GM23338 (cell line): ENCODE measurements at regions not wholly inside any gene's neighbourhood (a gene's known extent, or its start where the extent isn't known, plus 50 kb on each side); places are given as distances from the start of the nearest gene placed in this dataset.
A peak's percentile ranks its signal among the peaks of the same experiment; 100 is the strongest.

ENCODE experiments used
- ATAC-seq: fragments of 200-7000 bp; cut with Tn5 transposase; 3 replicates; pipeline ENCODE4 v1.9.1; 2020
- DNase-seq: peaks from one replicate; pipeline ENCODE4 v3.0.0-alpha.2; 2015; ENCODE audit warnings: low spot score
- H2AFZ ChIP-seq: fragments of 200-600 bp; sonication (generic); 2 replicates; pipeline ENCODE4 v1.8.0; 2016; ENCODE audit warnings: antibody characterized with exemption, mild to moderate bottlenecking, moderate library complexity
- H3F3A ChIP-seq: fragments of 200-600 bp; sonication (generic); replicated peaks from 2 replicates; pipeline ENCODE4 v1.8.0; 2017; ENCODE audit warnings: antibody characterized with exemption, mixed run types, low read depth
- H3K27ac ChIP-seq: fragments of 200-600 bp; sonication (generic); 2 replicates; pipeline ENCODE4 v1.6.1; 2016; ENCODE audit warnings: low read depth
- H3K27me3 ChIP-seq: fragments of 200-600 bp; sonication (generic); 2 replicates; pipeline ENCODE4 v1.8.0; 2016; ENCODE audit warnings: mild to moderate bottlenecking, mixed run types, moderate library complexity; ENCODE audit not compliant: insufficient read depth
- H3K36me3 ChIP-seq: fragments of 200-600 bp; sonication (generic); 2 replicates; pipeline ENCODE4 v1.8.0; 2016; ENCODE audit warnings: mild to moderate bottlenecking; ENCODE audit not compliant: insufficient read depth
- H3K4me1 ChIP-seq: fragments of 200-600 bp; sonication (generic); 2 replicates; pipeline ENCODE4 v1.8.0; 2016; ENCODE audit warnings: mild to moderate bottlenecking, moderate library complexity; ENCODE audit not compliant: insufficient read depth
- H3K4me2 ChIP-seq: fragments of 200-600 bp; sonication (generic); 2 replicates; pipeline ENCODE4 v1.7.1; 2017; ENCODE audit warnings: mixed run types
- H3K4me3 ChIP-seq: fragments of 200-600 bp; sonication (generic); 2 replicates; pipeline ENCODE4 v1.6.1; 2016; ENCODE audit warnings: mixed run types
- H3K79me2 ChIP-seq: fragments of 200-600 bp; sonication (generic); replicated peaks from 2 replicates; pipeline ENCODE4 v1.8.0; 2017; ENCODE audit warnings: mild to moderate bottlenecking; ENCODE audit not compliant: insufficient read depth
- H3K9me2 ChIP-seq: fragments of 200-600 bp; sonication (generic); 2 replicates; pipeline ENCODE4 v1.8.0; 2017; ENCODE audit not compliant: insufficient read depth
- H4K20me1 ChIP-seq: fragments of 200-600 bp; sonication (generic); replicated peaks from 2 replicates; pipeline ENCODE4 v1.8.0; 2017; ENCODE audit warnings: mild to moderate bottlenecking; ENCODE audit not compliant: insufficient read depth
- H3K27ac Mint-ChIP-seq: 2 replicates; pipeline ENCODE4 v1.8.0; 2020; ENCODE audit warnings: inconsistent platforms, mild to moderate bottlenecking, moderate library complexity, mixed read lengths
- H3K27me3 Mint-ChIP-seq: 3 replicates; pipeline ENCODE4 v1.8.0; 2022; ENCODE audit warnings: low read depth, mild to moderate bottlenecking, moderate library complexity, mixed read lengths, inconsistent platforms; ENCODE audit not compliant: insufficient read depth, poor library complexity
- H3K36me3 Mint-ChIP-seq: 3 replicates; pipeline ENCODE4 v1.8.0; 2021; ENCODE audit warnings: low read depth, mild to moderate bottlenecking, inconsistent platforms, moderate library complexity, mixed read lengths
- H3K4me1 Mint-ChIP-seq: 3 replicates; pipeline ENCODE4 v1.8.0; 2020; ENCODE audit warnings: mild to moderate bottlenecking, inconsistent platforms, mixed read lengths
- H3K4me3 Mint-ChIP-seq: 3 replicates; pipeline ENCODE4 v1.8.0; 2021; ENCODE audit warnings: moderate library complexity, mild to moderate bottlenecking, inconsistent platforms, mixed read lengths
- H3K9me3 Mint-ChIP-seq: 3 replicates; pipeline ENCODE4 v1.8.0; 2020; ENCODE audit warnings: moderate library complexity, mild to moderate bottlenecking, inconsistent platforms, mixed read lengths
- EZH2 ChIP-seq: fragments of 200-600 bp; sonication (generic); IDR thresholded peaks from one replicate; pipeline ENCODE4 v1.8.0; 2017; ENCODE audit warnings: antibody characterized with exemption, mild to moderate bottlenecking, low read depth; ENCODE audit not compliant: unreplicated experiment
- EZH2phosphoT487 ChIP-seq: fragments of 200-600 bp; sonication (generic); IDR thresholded peaks from one replicate; pipeline ENCODE4 v1.8.1; 2018; ENCODE audit warnings: antibody characterized with exemption; ENCODE audit not compliant: unreplicated experiment
- JUNB ChIP-seq: IDR thresholded peaks from one replicate; pipeline ENCODE4 v1.6.1; 2016; ENCODE audit warnings: antibody characterized with exemption; ENCODE audit not compliant: unreplicated experiment
- NANOG ChIP-seq: IDR thresholded peaks from 2 replicates; pipeline ENCODE4 v1.6.1; 2016; ENCODE audit warnings: antibody characterized with exemption, borderline replicate concordance
- POLR2AphosphoS5 ChIP-seq: IDR thresholded peaks from 2 replicates; pipeline ENCODE4 v1.6.1; 2016; ENCODE audit warnings: antibody characterized with exemption, low read depth
- STAT1 ChIP-seq: IDR thresholded peaks from one replicate; pipeline ENCODE4 v1.6.1; 2016; ENCODE audit warnings: antibody characterized with exemption; ENCODE audit not compliant: unreplicated experiment
- TF ChIP-seq, protein P1 (sequence below): IDR thresholded peaks from 2 replicates; pipeline ENCODE4 v1.6.1; 2016; ENCODE audit warnings: antibody characterized with exemption
- TF ChIP-seq, protein P2 (sequence below), 2 experiments: fragments of 200-600 bp in 1 of 2; sonication (generic) in 1 of 2; conservative IDR thresholded peaks; 2 replicates each; pipeline versions ENCODE4 v1.5.1 to v1.6.1; 2016 to 2017; ENCODE audit warnings: antibody characterized with exemption in 2 of 2, low read depth in 2 of 2, mild to moderate bottlenecking in 2 of 2, moderate library complexity in 1 of 2
- TF ChIP-seq, protein P3 (sequence below): fragments of 250-450 bp; sonication (Bioruptor Pico); IDR thresholded peaks from 2 replicates; pipeline ENCODE4 v1.5.0; 2020; ENCODE audit warnings: mild to moderate bottlenecking, moderate library complexity
- TF ChIP-seq, protein P4 (sequence below): IDR thresholded peaks from one replicate; pipeline ENCODE4 v1.6.1; 2018; ENCODE audit warnings: antibody characterized with exemption; ENCODE audit not compliant: unreplicated experiment

DNA sequence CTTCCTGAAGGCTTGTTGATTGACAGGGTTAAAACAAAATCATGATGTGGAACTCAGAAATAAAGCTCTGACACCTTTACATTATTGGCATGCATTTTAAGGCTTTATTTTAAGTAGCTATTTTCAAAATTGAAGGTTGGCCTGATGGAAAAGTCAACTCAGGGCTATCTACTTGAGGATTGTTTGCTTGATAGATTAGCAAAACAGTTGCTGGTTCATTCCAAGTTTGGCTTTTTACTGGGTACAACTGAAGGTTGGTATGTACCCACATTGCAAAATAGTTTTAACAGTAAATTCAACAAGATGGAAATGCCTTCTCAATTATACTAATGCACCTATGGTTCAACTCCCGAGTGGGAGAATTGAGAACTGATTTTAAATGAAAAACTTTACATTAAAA, 161.8 kb upstream of the ELL2 start:
- TF ChIP-seq EZH2phosphoT487: no peak
- TF ChIP-seq EZH2: no peak
- TF ChIP-seq, protein P1, sequence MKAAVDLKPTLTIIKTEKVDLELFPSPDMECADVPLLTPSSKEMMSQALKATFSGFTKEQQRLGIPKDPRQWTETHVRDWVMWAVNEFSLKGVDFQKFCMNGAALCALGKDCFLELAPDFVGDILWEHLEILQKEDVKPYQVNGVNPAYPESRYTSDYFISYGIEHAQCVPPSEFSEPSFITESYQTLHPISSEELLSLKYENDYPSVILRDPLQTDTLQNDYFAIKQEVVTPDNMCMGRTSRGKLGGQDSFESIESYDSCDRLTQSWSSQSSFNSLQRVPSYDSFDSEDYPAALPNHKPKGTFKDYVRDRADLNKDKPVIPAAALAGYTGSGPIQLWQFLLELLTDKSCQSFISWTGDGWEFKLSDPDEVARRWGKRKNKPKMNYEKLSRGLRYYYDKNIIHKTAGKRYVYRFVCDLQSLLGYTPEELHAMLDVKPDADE: no peak
- TF ChIP-seq STAT1: no peak
- TF ChIP-seq POLR2AphosphoS5: no peak
- Histone ChIP-seq H3K4me2 (no peak overlapping the region), H3K36me3 (no peaks in the 10 kb centered on the region), H2AFZ (no peak overlapping the region), H4K20me1 (no peaks in the 10 kb centered on the region), H3K27ac (no peak overlapping the region), H3K79me2 (no peaks in the 10 kb centered on the region), H3K4me1 (no peaks in the 10 kb centered on the region), H3F3A (no peaks in the 10 kb centered on the region), H3K4me3 (no peak overlapping the region), H3K9me2 (no peaks in the 10 kb centered on the region; the same call in 1 of the 2 replicates), H3K27me3 (no peaks in the 10 kb centered on the region)
- no peaks in the 10 kb centered on the region for H3K36me3 Mint-ChIP-seq
- H3K9me3 Mint-ChIP-seq: no peaks in the 10 kb centered on the region
- DNase-seq (no peak), ATAC-seq (no peak)
- H3K4me3 Mint-ChIP-seq: no peak overlapping the region
- H3K27me3 Mint-ChIP-seq: peaks cover 1% of the 10 kb centered on the region
- no peak overlapping the region for H3K27ac Mint-ChIP-seq
- H3K4me1 Mint-ChIP-seq: peaks cover 12% of the 10 kb centered on the region; the same call in 2 of the 3 replicates

DNA sequence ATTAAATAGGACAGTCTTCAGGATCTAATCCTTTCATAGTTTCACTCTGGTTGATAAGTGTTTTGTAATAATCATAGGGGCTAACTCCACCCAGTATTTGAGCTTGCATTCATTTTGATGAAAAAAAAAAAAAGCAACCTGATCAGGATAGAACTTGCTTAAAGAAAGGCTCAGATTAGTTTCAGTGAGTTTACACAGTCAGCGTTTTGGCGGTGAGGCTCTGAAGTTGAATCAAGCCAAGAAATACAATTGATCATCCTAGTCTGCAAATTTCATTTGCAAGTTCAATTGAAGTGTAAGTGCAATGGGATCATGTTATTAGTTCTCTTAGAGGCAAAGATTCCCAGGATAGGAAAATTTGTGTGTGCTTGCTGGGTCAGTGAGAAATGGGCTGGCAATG, 159.7 kb upstream of the ELL2 start:
- Histone ChIP-seq H3K9me2 (no peaks in the 10 kb centered on the region; the same call in 1 of the 2 replicates), H3K36me3 (no peaks in the 10 kb centered on the region), H2AFZ (no peak overlapping the region), H3F3A (no peaks in the 10 kb centered on the region), H4K20me1 (no peaks in the 10 kb centered on the region), H3K4me3 (no peak overlapping the region), H3K27me3 (no peaks in the 10 kb centered on the region), H3K4me2 (no peak overlapping the region), H3K4me1 (peaks cover 5% of the 10 kb centered on the region; the same call in 1 of the 2 replicates), H3K27ac (no peak overlapping the region), H3K79me2 (no peaks in the 10 kb centered on the region)
- Mint-ChIP-seq H3K9me3 (no peaks in the 10 kb centered on the region), H3K4me3 (no peak overlapping the region), H3K4me1 (peaks cover 8% of the 10 kb centered on the region; the same call in 2 of the 3 replicates), H3K27me3 (peaks cover 1% of the 10 kb centered on the region), H3K27ac (peak overlapping the region; percentile 63; the same call in 1 of the 2 replicates), H3K36me3 (no peaks in the 10 kb centered on the region)
- DNase-seq: no peak
- no peak for ATAC-seq
- TF ChIP-seq JUNB: no peak
- TF ChIP-seq, protein P2, sequence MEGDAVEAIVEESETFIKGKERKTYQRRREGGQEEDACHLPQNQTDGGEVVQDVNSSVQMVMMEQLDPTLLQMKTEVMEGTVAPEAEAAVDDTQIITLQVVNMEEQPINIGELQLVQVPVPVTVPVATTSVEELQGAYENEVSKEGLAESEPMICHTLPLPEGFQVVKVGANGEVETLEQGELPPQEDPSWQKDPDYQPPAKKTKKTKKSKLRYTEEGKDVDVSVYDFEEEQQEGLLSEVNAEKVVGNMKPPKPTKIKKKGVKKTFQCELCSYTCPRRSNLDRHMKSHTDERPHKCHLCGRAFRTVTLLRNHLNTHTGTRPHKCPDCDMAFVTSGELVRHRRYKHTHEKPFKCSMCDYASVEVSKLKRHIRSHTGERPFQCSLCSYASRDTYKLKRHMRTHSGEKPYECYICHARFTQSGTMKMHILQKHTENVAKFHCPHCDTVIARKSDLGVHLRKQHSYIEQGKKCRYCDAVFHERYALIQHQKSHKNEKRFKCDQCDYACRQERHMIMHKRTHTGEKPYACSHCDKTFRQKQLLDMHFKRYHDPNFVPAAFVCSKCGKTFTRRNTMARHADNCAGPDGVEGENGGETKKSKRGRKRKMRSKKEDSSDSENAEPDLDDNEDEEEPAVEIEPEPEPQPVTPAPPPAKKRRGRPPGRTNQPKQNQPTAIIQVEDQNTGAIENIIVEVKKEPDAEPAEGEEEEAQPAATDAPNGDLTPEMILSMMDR (conservative IDR thresholded peaks at IDR 0.05; ENCODE audit: low read depth in 2 of 2): no peak
- TF ChIP-seq NANOG: no peak
- TF ChIP-seq, protein P3, sequence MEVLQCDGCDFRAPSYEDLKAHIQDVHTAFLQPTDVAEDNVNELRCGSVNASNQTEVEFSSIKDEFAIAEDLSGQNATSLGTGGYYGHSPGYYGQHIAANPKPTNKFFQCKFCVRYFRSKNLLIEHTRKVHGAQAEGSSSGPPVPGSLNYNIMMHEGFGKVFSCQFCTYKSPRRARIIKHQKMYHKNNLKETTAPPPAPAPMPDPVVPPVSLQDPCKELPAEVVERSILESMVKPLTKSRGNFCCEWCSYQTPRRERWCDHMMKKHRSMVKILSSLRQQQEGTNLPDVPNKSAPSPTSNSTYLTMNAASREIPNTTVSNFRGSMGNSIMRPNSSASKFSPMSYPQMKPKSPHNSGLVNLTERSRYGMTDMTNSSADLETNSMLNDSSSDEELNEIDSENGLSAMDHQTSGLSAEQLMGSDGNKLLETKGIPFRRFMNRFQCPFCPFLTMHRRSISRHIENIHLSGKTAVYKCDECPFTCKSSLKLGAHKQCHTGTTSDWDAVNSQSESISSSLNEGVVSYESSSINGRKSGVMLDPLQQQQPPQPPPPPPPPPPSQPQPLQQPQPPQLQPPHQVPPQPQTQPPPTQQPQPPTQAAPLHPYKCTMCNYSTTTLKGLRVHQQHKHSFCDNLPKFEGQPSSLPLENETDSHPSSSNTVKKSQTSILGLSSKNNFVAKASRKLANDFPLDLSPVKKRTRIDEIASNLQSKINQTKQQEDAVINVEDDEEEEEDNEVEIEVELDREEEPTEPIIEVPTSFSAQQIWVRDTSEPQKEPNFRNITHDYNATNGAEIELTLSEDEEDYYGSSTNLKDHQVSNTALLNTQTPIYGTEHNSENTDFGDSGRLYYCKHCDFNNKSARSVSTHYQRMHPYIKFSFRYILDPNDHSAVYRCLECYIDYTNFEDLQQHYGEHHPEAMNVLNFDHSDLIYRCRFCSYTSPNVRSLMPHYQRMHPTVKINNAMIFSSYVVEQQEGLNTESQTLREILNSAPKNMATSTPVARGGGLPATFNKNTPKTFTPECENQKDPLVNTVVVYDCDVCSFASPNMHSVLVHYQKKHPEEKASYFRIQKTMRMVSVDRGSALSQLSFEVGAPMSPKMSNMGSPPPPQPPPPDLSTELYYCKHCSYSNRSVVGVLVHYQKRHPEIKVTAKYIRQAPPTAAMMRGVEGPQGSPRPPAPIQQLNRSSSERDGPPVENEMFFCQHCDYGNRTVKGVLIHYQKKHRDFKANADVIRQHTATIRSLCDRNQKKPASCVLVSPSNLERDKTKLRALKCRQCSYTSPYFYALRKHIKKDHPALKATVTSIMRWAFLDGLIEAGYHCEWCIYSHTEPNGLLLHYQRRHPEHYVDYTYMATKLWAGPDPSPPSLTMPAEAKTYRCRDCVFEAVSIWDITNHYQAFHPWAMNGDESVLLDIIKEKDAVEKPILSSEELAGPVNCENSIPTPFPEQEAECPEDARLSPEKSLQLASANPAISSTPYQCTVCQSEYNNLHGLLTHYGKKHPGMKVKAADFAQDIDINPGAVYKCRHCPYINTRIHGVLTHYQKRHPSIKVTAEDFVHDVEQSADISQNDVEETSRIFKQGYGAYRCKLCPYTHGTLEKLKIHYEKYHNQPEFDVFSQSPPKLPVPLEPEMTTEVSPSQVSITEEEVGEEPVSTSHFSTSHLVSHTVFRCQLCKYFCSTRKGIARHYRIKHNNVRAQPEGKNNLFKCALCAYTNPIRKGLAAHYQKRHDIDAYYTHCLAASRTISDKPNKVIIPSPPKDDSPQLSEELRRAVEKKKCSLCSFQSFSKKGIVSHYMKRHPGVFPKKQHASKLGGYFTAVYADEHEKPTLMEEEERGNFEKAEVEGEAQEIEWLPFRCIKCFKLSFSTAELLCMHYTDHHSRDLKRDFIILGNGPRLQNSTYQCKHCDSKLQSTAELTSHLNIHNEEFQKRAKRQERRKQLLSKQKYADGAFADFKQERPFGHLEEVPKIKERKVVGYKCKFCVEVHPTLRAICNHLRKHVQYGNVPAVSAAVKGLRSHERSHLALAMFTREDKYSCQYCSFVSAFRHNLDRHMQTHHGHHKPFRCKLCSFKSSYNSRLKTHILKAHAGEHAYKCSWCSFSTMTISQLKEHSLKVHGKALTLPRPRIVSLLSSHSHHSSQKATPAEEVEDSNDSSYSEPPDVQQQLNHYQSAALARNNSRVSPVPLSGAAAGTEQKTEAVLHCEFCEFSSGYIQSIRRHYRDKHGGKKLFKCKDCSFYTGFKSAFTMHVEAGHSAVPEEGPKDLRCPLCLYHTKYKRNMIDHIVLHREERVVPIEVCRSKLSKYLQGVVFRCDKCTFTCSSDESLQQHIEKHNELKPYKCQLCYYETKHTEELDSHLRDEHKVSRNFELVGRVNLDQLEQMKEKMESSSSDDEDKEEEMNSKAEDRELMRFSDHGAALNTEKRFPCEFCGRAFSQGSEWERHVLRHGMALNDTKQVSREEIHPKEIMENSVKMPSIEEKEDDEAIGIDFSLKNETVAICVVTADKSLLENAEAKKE: no peak
- TF ChIP-seq, protein P4, sequence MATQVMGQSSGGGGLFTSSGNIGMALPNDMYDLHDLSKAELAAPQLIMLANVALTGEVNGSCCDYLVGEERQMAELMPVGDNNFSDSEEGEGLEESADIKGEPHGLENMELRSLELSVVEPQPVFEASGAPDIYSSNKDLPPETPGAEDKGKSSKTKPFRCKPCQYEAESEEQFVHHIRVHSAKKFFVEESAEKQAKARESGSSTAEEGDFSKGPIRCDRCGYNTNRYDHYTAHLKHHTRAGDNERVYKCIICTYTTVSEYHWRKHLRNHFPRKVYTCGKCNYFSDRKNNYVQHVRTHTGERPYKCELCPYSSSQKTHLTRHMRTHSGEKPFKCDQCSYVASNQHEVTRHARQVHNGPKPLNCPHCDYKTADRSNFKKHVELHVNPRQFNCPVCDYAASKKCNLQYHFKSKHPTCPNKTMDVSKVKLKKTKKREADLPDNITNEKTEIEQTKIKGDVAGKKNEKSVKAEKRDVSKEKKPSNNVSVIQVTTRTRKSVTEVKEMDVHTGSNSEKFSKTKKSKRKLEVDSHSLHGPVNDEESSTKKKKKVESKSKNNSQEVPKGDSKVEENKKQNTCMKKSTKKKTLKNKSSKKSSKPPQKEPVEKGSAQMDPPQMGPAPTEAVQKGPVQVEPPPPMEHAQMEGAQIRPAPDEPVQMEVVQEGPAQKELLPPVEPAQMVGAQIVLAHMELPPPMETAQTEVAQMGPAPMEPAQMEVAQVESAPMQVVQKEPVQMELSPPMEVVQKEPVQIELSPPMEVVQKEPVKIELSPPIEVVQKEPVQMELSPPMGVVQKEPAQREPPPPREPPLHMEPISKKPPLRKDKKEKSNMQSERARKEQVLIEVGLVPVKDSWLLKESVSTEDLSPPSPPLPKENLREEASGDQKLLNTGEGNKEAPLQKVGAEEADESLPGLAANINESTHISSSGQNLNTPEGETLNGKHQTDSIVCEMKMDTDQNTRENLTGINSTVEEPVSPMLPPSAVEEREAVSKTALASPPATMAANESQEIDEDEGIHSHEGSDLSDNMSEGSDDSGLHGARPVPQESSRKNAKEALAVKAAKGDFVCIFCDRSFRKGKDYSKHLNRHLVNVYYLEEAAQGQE: no peak
